Adrenal gland (tissue), 5 donors: ENCODE measurements at regions not wholly inside any gene's neighbourhood (a gene's known extent, or its start where the extent isn't known, plus 50 kb on each side); places are given as distances from the start of the nearest gene placed in this dataset.

ENCODE experiments used
- CTCF ChIP-seq, 6 experiments: fragments of 450-650 bp in 4 of 6; fragments of 200-600 bp in 2 of 6; sonication (generic) in 1 of 6; IDR thresholded peaks; 1 replicate in 5 of 6; 2 replicates in 1 of 6; pipeline versions ENCODE4 v1.5.1 to v1.8.0; 2016 to 2021; ENCODE audit warnings: antibody characterized with exemption in 6 of 6, mild to moderate bottlenecking in 2 of 6, moderate library complexity in 1 of 6
- POLR2A ChIP-seq, 2 donors: fragments of 450-650 bp; IDR thresholded peaks; one replicate each; pipeline ENCODE4 v1.6.1; 2017; ENCODE audit warnings: antibody characterized with exemption in 2 of 2, mild to moderate bottlenecking in 2 of 2, moderate library complexity in 1 of 2
- donor health status: DM: no; HTN: no; CAD: no.

GRCh38 chr9:99576876-99577275 lies 244.8 kb upstream of the NR4A3 start:
- no peak for TF ChIP-seq CTCF (IDR thresholded peaks at IDR 0.05)
- no peak for TF ChIP-seq POLR2A (IDR thresholded peaks at IDR 0.05)
